ENCODE measurements at regions not wholly inside any gene's neighbourhood (a gene's known extent, or its start where the extent isn't known, plus 50 kb on each side); places are given as distances from the start of the nearest gene placed in this dataset.
"Not testable (repeated sequence)": the region's sequence is repeated elsewhere in the genome, so short reads cannot be mapped to it uniquely, and the experiment has no call there.

DNA sequence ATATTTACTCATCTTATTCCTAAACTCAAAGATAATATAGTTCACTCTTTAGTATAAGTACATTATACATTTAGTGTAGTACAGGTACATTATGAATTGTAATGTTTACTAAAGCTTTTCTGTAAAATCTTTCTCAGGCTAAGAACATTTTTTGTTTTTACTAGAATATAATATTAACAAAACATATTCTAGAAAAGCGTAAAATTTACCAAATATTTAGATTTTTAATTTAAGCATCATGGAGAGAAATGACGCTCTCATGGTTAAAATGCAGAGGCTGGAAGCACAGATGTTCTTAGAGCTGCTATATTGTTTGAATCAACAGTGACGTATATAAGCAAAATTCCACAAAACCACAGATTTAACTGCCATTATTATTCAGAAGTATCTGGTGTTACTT is 54.7 kb upstream of the NBPF15 start:
- not testable (repeated sequence) for DNase-seq (ENCODE audit: low read depth in 2 of 2)

DNA sequence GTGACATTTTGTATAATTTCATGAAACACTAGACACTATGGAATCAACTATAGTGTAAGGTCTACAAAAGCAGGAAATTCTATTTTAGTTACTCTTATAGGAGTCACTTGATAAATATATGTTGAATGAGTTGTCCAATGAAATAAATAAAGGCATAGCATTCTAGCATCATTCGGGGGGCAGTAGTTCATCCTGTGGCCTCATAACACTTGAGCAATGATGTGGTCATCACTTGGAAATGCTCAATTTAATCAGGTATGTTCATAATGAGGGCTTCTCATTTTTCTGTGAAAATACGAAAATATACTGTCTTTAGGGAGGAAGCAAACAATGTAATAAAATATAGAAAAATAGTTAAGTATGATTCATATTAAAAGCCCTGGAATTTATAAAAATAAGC is 55.4 kb upstream of the NBPF15 start:
- DNase-seq (ENCODE audit: low read depth in 2 of 2) = not testable (repeated sequence)

DNA sequence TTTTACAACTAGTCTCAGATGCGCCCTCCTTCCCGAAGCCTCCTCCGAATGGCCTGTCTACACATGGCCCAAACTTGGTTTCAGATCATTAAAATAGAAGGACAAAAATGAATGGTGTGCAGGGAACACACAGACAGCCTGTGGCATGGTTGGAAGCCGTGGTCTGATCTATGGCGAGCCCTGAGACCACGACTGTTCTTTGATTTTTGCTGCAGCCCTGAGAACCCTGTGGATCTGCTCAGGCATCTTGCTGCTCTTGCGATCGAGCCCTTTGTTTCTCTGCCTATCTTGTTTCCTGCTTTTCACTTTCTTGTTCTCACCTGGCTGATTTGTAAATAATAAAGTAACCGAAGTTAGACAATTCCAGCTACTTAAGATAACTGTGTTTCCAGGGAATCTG is 57.0 kb upstream of the NBPF15 start:
- DNase-seq (ENCODE audit: low read depth in 2 of 2) = not testable (repeated sequence)

DNA sequence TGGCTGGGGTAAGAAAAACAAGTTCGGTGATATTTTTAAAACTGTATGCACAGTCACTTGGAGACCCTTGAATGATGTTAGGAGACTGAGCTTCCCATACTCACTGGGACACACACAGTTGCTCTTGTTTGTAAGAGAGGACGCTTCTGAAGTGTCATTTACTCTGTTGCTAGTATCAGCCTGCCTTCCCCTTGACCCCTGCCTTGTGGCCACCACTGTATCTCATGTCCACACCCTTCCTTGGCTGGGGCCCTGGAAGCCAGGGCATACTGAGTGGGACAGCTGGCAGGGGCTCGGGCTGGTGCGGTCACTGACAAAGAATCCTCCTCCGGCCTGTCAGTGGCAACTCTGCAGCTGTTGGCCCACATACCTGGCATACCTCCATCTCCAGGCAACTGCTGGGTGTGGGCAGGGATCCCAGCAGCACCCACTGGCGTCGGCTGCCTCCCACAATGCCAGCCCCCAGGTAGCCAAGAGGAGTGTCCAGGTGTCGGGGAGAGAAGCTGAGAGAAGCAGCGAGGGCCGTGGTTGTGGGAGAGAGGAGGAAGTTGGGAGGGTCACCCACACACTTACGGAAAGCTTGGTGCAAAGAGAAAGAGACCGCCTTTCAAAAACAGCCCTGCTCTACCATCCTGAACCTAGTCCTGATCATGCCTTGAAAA is 58.2 kb upstream of the NBPF15 start:
- not testable (repeated sequence) for DNase-seq (ENCODE audit: low read depth in 2 of 2)

DNA sequence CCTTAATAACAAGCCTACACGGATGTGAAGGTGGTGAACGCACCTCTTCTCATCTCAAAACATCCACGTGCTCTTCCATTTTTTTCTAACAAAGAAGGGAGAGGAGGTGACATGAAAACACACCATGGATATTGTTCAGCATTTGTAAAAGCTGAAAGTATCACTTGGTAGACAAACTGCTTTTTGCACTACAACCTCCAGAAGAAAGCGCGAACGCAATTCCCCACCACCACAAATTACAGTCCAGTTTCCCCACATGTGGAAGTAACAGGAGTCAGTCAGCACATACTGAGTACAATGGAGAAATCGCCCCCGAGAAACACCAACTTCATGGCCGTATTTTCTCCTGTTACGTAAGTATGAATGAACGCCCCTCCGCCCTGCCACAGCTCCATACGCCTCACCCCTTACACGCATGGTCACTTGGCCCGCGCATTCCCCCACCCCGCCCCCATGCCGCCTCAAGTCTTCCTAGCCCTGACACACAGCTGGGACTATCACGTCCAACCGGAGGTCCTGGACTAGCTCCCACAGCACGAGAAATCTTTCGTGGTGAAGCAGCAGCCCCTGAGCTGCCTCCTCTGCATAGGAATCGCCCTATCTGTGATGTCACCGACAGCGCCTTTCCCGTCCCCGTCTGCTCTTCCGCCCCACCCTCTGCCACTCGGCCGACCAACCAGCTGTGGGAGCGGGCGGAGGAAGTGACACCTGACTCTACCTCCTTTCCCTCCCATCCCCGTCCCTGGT is 62.4 kb upstream of the NBPF15 start:
- DNase-seq (ENCODE audit: low read depth in 2 of 2) = peak; percentile 2 to 7

DNA sequence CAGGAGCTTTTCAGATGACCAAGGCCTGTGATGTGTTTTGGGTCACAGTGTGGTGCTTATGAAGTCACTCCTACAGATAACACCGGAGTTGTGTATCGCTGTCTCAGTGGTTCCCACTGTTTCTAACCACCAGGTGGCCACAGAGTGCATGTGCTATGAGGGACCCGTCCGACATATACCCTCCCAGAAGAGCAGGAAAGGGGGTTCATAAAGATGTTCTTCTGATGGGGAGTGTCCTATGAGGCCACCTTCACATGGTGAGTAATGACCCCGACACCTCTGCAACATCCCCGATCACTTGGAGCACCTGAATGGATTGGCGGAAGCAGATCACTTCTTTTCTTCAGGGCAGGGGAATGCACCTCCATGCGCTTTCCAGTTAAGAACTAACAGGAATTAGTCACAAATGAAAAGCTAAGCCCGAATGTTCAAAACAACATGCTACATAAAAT is 60.5 kb upstream of the PPIAL4F start:
- DNase-seq (ENCODE audit: low read depth in 2 of 2) = not testable (repeated sequence)

DNA sequence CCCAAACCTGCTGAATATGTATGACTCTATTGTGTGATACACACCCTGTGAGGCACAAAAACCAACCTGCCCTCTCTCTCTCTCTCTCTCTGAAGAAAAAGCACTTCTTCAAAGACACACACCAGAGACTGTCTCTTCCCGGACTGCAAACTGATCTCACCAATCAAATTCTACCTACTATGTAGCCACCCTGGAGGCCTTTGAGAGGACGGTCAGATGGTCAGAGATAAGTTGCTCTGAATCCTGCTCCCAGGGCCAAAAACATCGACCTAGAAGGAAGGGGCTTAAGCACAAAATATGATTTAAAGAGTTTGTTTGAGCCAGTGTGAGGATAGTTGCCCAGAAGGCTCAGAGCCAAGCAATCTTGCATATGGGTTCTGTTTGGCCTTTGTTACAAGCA is 59.2 kb upstream of the PPIAL4F start:
- not testable (repeated sequence) for DNase-seq (ENCODE audit: low read depth in 2 of 2)

DNA sequence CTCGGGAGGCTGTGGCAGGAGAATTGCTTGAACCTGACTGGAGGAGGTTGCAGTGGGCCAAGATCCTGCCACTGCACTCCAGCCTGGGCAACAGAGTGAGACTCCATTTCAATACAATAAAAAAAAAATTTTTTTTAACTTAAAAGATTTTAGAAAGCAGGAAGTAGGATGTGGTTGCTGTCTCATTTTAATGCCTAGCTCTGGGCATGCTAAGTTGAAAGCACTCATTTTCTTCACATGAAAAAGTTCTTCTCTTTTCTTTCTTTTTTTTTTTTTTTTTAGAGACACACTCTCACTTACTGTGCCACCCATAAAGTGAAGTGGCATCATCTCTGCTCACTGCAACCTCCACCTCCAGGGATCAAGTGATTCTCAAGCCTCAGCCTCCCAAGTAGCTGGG is 58.4 kb upstream of the PPIAL4F start:
- DNase-seq (ENCODE audit: low read depth in 2 of 2) = not testable (repeated sequence)

DNA sequence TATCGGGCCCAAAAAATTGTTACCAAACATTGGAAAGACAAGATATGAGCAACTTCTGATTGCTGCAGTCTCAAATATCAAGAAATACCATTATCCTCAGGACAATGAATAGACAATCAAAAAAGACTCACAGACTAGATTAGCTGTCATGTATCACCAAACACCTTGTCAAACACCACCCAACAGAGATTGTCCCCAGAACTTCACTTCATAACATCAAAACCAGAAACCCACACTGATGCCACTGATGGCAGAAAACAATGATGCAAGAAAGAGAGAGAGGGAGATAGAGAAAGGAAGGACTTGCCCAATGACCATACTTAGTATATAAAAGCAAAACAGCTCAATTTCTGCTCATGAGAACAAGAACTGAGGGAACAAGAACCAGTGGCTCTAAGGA is 56.0 kb upstream of the PPIAL4F start:
- DNase-seq (ENCODE audit: low read depth in 2 of 2) = not testable (repeated sequence)

DNA sequence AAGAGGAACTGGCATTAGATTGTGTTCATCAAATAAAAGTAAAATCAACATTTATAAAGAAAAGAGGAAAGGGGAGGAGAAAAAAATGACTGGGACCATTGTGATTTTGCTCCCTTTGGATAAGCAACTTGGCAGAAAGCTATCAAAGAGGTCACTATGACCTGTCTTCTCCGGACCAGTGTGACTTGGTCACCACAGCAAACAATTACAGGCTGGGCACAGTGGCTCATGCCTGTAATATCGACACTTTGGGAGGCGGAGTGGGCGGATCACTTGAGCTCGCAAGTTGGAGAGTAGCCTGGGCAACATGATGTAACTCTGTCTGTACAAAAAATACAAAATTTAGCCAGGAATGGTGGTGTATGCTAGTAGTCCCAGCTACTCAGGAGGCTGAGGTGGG is 55.5 kb upstream of the PPIAL4F start:
- DNase-seq (ENCODE audit: low read depth in 2 of 2) = not testable (repeated sequence)

DNA sequence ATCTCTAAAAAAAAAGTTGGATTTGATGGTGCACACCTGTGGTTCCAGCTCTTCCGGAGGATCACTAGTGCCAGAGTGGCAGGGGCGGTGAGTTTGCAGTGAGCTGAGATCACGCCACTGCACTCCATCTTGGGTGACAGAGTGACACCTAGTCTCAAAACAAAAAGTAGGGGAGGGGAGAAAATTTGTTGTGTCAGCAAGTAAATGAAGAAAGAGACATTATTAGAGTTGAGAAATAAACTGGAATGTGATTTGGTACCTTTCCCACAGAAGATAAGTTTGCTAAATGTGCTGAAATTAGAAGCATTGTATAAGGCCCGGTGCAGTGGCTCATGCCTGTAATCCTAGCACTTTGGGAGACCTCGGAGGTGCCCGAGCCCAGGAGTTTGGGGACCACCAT is 54.0 kb upstream of the PPIAL4F start:
- not testable (repeated sequence) for DNase-seq (ENCODE audit: low read depth in 2 of 2)

DNA sequence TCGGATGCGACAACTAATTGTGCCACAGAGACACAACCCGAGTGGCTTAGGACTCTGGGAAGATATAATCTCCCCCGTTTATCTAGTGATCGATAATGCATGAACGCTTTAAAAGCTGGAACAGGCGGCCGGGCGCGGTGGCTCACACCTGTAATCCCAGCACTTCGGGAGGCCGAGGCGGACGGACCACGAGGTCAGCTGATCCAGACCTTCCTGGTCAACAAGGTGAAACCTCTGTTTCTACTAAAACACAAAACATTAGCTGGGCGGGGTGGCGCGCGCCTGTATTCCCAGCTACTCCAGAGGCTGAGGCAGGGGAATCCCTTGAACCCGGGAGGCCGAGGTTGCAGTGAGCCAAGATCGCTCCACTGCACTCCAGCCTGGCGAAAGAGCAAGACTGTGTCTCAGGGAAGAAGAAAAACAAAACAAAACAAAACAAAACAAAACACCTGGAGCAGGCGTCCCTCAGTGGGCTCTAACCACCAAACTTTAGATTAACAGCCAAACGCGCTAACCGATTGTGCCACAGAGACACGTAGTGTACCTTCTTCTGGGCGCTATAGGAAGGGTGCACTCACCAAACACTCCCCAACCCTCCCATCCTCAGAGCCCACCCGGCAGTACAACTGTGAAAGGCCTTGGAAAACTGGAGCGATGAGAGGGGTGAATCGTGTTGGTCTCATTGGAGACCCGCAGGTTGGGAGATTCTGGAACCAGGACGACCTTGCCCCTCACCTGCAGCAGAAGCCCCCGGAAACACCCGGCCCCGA is 53.3 kb upstream of the PPIAL4F start:
- not testable (repeated sequence) for DNase-seq (ENCODE audit: low read depth in 2 of 2)

Data from dermis microvascular lymphatic vessel endothelial cell (primary cell).